ENCODE measurements at regions not wholly inside any gene's neighbourhood (a gene's known extent, or its start where the extent isn't known, plus 50 kb on each side); places are given as distances from the start of the nearest gene placed in this dataset.

GRCh38 chr4:177696438-177696966, 254.3 kb upstream of the AGA start:
- H3K79me2 ChIP-seq (ENCODE audit: control insufficient read depth, insufficient read depth, low read length): no peaks in the 10 kb centered on the region
- ATAC-seq: no peak
- no peaks in the 10 kb centered on the region for H3K27me3 ChIP-seq (replicated peaks in 1 of 2; ENCODE audit: control insufficient read depth in 2 of 2, insufficient read depth in 2 of 2, low read length in 1 of 2)
- no peak for TF ChIP-seq KLF5 (IDR thresholded peaks at IDR 0.05; ENCODE audit: partially characterized antibody)
- FAIRE-seq: no peak
- ChIA-PET POLR2A (no interaction called here), RAD21 (ENCODE audit: unreplicated experiment) (no interaction called here), SMC1A (ENCODE audit: uncharacterized antibody, unreplicated experiment) (no interaction called here), CTCF (no interaction called here)
- in situ Hi-C loops (cut with MboI) (no loop called here), intact Hi-C loops (cut with micrococcal nuclease; ENCODE audit: unreplicated experiment) (no loop called here)
- no peaks in the 10 kb centered on the region for H4K20me1 ChIP-seq (ENCODE audit: control insufficient read depth, insufficient read depth)
- no peak overlapping the region for H3K4me3 ChIP-seq
- 53% methylated on average over 8 of the region's 8 CpGs for WGBS (ENCODE audit: insufficient coverage, insufficient replicate concordance, low lambda C conversion rate, missing lambda C conversion rate)
- H3K9me3 ChIP-seq (replicated peaks; ENCODE audit: control insufficient read depth, insufficient read depth, low read length): no peaks in the 10 kb centered on the region
- H3K4me2 ChIP-seq (ENCODE audit: control insufficient read depth, insufficient read depth): no peak overlapping the region
- H3K4me1 ChIP-seq (ENCODE audit: control insufficient read depth, insufficient read depth, low read length): no peaks in the 10 kb centered on the region
- H3K9ac ChIP-seq (ENCODE audit: control insufficient read depth, insufficient read depth, low read length): no peak overlapping the region
- no peaks in the 10 kb centered on the region for H3K36me3 ChIP-seq (ENCODE audit: control insufficient read depth in 2 of 2, insufficient read depth in 2 of 2, low read length in 1 of 2)
- DNase-seq (ENCODE audit: low read depth, low spot score): no peak
- H2AFZ ChIP-seq (ENCODE audit: control insufficient read depth, low read depth, low read length): no peak overlapping the region
- no TSS peak for BruUV-seq (replicated peaks)
- no peak overlapping the region for H3K27ac ChIP-seq (ENCODE audit: control insufficient read depth, insufficient read depth)

DNA sequence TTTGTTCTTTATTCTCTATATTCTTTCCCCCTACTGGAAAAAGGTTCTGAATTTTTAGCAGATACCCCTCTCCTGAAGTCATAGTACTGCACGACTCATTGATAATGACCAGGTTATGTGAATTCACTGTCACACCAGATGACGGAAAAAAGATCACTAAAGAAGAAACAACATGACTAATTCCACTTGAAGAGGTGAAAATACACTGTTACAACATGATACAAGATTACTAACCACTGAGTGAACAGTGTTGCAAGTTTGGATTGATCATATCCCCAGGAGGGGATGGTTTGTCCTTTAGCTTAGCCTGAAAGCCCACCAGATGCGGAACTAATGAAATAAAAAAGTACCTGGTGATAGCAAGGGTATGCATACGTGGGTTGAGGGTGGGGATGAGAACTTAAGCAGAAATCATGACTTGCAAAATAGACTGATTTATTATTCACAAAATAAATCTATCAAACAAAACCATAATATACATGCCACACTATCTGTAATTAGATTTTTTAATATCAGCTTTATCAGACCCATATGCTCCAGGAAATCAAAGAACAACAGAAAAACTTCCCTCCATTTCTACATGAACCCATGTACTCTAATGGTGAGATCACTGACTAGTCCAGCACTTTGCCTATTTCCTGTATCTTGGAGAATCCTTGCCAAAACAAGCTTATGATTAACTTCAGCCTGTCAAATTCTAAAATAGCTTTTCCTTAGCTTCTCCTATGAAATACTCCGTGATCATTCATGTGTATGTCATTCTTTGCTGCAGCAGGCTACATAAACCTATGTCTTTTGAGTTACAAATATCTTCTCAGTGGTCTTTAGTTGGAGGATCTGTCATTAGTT, 257.4 kb upstream of the AGA start:
- H3K79me2 ChIP-seq (ENCODE audit: control insufficient read depth, insufficient read depth, low read length): no peaks in the 10 kb centered on the region
- H4K20me1 ChIP-seq (ENCODE audit: control insufficient read depth, insufficient read depth): no peaks in the 10 kb centered on the region
- RAD21 ChIA-PET (ENCODE audit: unreplicated experiment): no interaction called here
- H3K27me3 ChIP-seq (replicated peaks in 1 of 2; ENCODE audit: control insufficient read depth in 2 of 2, insufficient read depth in 2 of 2, low read length in 1 of 2): no peaks in the 10 kb centered on the region
- no TSS peak for BruUV-seq (replicated peaks)
- no peak overlapping the region for H2AFZ ChIP-seq (ENCODE audit: control insufficient read depth, low read depth, low read length)
- DNase-seq (ENCODE audit: low read depth, low spot score) (no peak), ATAC-seq (no peak), FAIRE-seq (no peak)
- H3K27ac ChIP-seq (ENCODE audit: control insufficient read depth, insufficient read depth): no peak overlapping the region
- CTCF ChIA-PET: interaction anchor here (0.5 to 1.0 kb wide), 2 partner anchors 10 to 97 kb away, joined by 3 read pairs; no protein-coding TSS in a partner anchor
- no peaks in the 10 kb centered on the region for H3K9me3 ChIP-seq (replicated peaks; ENCODE audit: control insufficient read depth, insufficient read depth, low read length)
- intact Hi-C loops (cut with micrococcal nuclease; ENCODE audit: unreplicated experiment) (no loop called here), in situ Hi-C loops (cut with MboI) (no loop called here)
- no peak overlapping the region for H3K9ac ChIP-seq (ENCODE audit: control insufficient read depth, insufficient read depth, low read length)
- H3K4me3 ChIP-seq: no peak overlapping the region
- POLR2A ChIA-PET: no interaction called here
- WGBS (ENCODE audit: insufficient coverage, insufficient replicate concordance, low lambda C conversion rate, missing lambda C conversion rate): 0% methylated on average over 5 of the region's 5 CpGs
- no peak overlapping the region for H3K4me2 ChIP-seq (ENCODE audit: control insufficient read depth, insufficient read depth)
- H3K36me3 ChIP-seq (ENCODE audit: control insufficient read depth in 2 of 2, insufficient read depth in 2 of 2, low read length in 1 of 2): no peaks in the 10 kb centered on the region
- H3K4me1 ChIP-seq (ENCODE audit: control insufficient read depth, insufficient read depth, low read length): no peaks in the 10 kb centered on the region
- SMC1A ChIA-PET (ENCODE audit: uncharacterized antibody, unreplicated experiment): interaction anchor here (0.7 to 1.3 kb wide), 2 partner anchors 10 to 31 kb away, joined by 3 to 5 read pairs; no protein-coding TSS in a partner anchor
- TF ChIP-seq E4F1 (IDR thresholded peaks at IDR 0.05; ENCODE audit: borderline replicate concordance, partially characterized antibody) (no peak), RAD51 (IDR thresholded peaks at IDR 0.05) (no peak), BCL11A (IDR thresholded peaks at IDR 0.05; ENCODE audit: low read depth, low read length) (no peak), CUX1 (IDR thresholded peaks at IDR 0.05; ENCODE audit: insufficient replicate concordance, low read depth, low read length) (no peak), CEBPB (IDR thresholded peaks at IDR 0.05; ENCODE audit: borderline replicate concordance in 1 of 2, low read depth in 2 of 2, low read length in 2 of 2) (no peak), POLR2AphosphoS5 (IDR thresholded peaks at IDR 0.05; ENCODE audit: low read length) (no peak), EED (IDR thresholded peaks at IDR 0.05; ENCODE audit: low read depth) (no peak)

All from GM12878 (cell line).